Neutrophil (primary cell): ENCODE measurements at regions not wholly inside any gene's neighbourhood (a gene's known extent, or its start where the extent isn't known, plus 50 kb on each side); places are given as distances from the start of the nearest gene placed in this dataset.

Source experiments
- H3K27ac ChIP-seq: fragments of 200-600 bp; sonication (generic); 2 replicates; pipeline ENCODE4 v1.5.1; 2016; ENCODE audit warnings: mild to moderate bottlenecking, moderate library complexity
- H3K27me3 ChIP-seq: fragments of 200-600 bp; sonication (generic); 2 replicates; pipeline ENCODE4 v1.6.0; 2016; ENCODE audit warnings: mild to moderate bottlenecking
- H3K36me3 ChIP-seq: fragments of 200-600 bp; sonication (generic); 2 replicates; pipeline ENCODE4 v1.5.1; 2017
- H3K4me1 ChIP-seq, 2 experiments: fragments of 200-600 bp in 1 of 2; sonication (generic) in 1 of 2; 1 replicate in 1 of 2; 2 replicates in 1 of 2; pipeline versions ENCODE4 v1.5.1 to v1.6.1; 2013 to 2016; ENCODE audit warnings: low read depth in 1 of 2, low read length in 1 of 2, mild to moderate bottlenecking in 1 of 2, moderate library complexity in 1 of 2; ENCODE audit not compliant: control insufficient read depth in 1 of 2, insufficient read depth in 1 of 2
- H3K4me3 ChIP-seq, 2 experiments: fragments of 200-600 bp in 1 of 2; sonication (generic) in 1 of 2; 1 replicate in 1 of 2; 2 replicates in 1 of 2; pipeline ENCODE4 v1.5.1; 2013 to 2016; ENCODE audit warnings: low read depth in 1 of 2, low read length in 1 of 2, mild to moderate bottlenecking in 1 of 2, moderate library complexity in 1 of 2
- H3K9me3 ChIP-seq: fragments of 200-600 bp; sonication (generic); 2 replicates; pipeline ENCODE4 v1.5.1; 2016
- TF ChIP-seq, protein P1 (sequence below): fragments of 200-600 bp; sonication (generic); IDR thresholded peaks from 2 replicates; pipeline ENCODE4 v1.5.1; 2016; ENCODE audit warnings: antibody characterized with exemption

DNA sequence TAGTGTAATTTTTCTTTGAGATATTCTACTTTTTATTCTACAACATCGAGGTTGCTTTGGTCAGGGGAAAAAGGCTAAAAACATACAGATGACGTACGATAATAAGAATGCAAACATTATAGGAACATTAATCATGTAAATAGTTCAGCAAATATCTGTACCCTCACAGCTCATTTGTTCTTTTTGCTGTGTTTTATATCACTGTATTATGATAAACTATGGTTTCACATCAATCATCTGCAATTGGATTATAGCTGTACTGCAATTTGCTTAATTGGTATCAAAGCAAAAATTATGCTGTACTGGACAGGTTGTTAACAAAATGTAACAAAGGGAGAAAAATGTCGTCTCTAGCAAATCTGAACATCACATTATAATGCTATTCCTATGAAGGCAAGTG lies 597.1 kb downstream of the EPHA7 start:
- Histone ChIP-seq H3K4me3 (no peak overlapping the region), H3K9me3 (no peaks in the 10 kb centered on the region), H3K36me3 (no peaks in the 10 kb centered on the region), H3K4me1 (no peaks in the 10 kb centered on the region), H3K27ac (no peak overlapping the region), H3K27me3 (no peaks in the 10 kb centered on the region)
- TF ChIP-seq, protein P1, sequence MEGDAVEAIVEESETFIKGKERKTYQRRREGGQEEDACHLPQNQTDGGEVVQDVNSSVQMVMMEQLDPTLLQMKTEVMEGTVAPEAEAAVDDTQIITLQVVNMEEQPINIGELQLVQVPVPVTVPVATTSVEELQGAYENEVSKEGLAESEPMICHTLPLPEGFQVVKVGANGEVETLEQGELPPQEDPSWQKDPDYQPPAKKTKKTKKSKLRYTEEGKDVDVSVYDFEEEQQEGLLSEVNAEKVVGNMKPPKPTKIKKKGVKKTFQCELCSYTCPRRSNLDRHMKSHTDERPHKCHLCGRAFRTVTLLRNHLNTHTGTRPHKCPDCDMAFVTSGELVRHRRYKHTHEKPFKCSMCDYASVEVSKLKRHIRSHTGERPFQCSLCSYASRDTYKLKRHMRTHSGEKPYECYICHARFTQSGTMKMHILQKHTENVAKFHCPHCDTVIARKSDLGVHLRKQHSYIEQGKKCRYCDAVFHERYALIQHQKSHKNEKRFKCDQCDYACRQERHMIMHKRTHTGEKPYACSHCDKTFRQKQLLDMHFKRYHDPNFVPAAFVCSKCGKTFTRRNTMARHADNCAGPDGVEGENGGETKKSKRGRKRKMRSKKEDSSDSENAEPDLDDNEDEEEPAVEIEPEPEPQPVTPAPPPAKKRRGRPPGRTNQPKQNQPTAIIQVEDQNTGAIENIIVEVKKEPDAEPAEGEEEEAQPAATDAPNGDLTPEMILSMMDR = no peak

DNA sequence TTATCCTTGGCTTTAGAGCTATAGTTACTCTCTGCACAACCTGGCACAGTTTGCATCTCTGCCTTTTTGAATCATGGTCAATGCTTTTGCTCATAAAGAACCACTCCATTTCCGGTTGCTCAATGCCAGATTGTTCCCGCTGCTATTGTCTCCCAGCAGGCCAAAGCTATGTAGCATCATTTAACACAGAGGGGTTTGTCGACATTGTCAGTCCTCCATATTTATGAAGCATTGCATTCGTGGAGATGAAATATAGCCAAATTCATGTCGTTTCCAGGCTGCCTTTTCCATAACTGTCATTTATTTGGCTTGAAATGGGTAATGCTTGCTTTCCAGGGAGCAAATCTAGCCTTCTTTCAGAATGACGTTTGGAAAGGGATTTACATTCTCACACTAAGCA lies 598.8 kb downstream of the EPHA7 start:
- no peak overlapping the region for H3K27ac ChIP-seq
- H3K9me3 ChIP-seq = no peaks in the 10 kb centered on the region
- no peak overlapping the region for H3K4me3 ChIP-seq
- no peaks in the 10 kb centered on the region for H3K27me3 ChIP-seq
- H3K4me1 ChIP-seq = no peaks in the 10 kb centered on the region
- no peaks in the 10 kb centered on the region for H3K36me3 ChIP-seq
- TF ChIP-seq, protein P1 = no peak

DNA sequence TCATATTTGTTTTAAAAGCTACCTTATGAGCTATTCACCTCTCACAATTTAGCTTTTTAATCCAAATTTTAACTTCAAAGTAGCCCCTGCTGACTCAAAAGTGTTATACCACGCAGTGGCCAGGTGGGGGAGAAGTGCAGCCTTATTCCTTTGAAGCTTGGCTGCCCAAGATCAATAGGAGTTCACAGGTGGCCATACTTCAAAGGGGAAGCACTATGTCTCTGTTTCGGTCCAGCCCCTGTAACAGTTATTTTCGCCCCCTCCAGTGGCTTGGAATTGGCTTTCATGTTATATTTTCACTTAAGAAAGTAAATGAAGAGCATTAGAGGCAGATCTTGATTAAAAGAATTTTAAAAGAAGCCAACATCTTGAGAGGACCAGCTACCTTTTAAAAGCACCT lies 608.4 kb downstream of the EPHA7 start:
- no peaks in the 10 kb centered on the region for H3K27me3 ChIP-seq
- no peak overlapping the region for H3K4me3 ChIP-seq
- TF ChIP-seq, protein P1 = no peak
- no peaks in the 10 kb centered on the region for H3K36me3 ChIP-seq
- H3K9me3 ChIP-seq = no peaks in the 10 kb centered on the region
- H3K4me1 ChIP-seq = no peaks in the 10 kb centered on the region
- no peak overlapping the region for H3K27ac ChIP-seq

DNA sequence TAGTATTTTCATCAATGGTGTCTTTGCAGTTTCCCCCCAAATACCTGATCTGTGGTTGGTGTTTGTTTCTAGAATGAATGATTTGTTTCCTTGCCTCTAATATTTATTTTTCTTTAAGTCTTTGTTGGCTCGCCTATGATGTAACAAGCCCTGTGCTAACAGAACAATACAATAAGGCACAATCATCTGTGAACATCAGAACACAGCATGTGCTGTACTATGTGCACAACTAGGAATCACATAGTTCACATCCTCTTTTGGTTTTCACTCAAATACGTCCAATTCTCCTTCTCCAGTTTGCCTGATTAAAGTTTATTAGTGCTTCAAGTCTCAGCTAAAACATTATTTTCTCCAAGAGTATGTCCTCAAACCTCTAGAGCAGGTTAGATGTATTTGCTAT lies 613.1 kb downstream of the EPHA7 start:
- Histone ChIP-seq H3K36me3 (no peaks in the 10 kb centered on the region), H3K4me1 (no peaks in the 10 kb centered on the region), H3K27ac (no peak overlapping the region), H3K4me3 (no peak overlapping the region), H3K27me3 (no peaks in the 10 kb centered on the region), H3K9me3 (no peaks in the 10 kb centered on the region)
- TF ChIP-seq, protein P1 = no peak

DNA sequence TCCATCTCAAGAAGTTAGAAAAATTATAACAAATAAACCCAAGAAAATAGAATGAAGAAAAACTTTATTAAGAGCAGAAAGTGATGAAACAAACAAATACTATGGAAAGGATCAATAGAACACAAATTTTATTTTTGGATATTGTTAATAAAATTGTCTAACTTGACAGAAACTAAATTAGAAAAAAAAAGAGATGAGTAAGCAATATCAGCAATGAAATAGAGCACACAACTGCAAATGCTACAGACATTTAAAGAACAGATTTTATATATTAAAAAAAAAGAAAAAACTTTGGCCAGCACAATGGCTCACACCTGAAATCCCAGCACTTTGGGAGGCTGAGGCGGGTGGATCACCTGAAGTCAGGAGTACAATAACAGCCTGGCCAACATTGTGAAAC lies 628.0 kb downstream of the EPHA7 start:
- TF ChIP-seq, protein P1 = no peak

DNA sequence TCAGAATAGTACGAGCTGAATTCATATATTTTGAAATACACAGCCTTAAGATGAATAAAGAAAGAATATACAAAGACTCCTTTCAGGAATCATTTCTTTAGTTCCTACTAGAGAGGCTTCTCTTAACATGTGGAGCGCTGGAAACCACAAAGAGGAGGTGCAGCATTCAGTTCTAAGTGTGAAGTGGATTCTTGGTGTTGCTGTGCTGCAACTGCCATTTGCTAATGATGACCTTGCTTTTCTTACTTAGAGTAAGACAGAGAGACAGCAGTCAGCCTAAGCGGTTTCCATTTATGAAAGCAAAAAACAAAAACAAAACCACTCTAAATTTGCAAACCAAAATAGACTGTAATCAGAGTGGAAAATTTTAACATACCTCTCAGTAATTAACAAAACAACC lies 629.0 kb downstream of the EPHA7 start:
- no peaks in the 10 kb centered on the region for H3K4me1 ChIP-seq
- TF ChIP-seq, protein P1 = no peak
- no peaks in the 10 kb centered on the region for H3K36me3 ChIP-seq
- H3K9me3 ChIP-seq = no peaks in the 10 kb centered on the region
- no peaks in the 10 kb centered on the region for H3K27me3 ChIP-seq
- H3K27ac ChIP-seq = no peak overlapping the region
- no peak overlapping the region for H3K4me3 ChIP-seq

More for the DNA sequence above, 628.0 kb downstream of the EPHA7 start:
- Histone ChIP-seq H3K4me1 (no peaks in the 10 kb centered on the region), H3K9me3 (no peaks in the 10 kb centered on the region), H3K4me3 (no peak overlapping the region), H3K36me3 (no peaks in the 10 kb centered on the region), H3K27me3 (no peaks in the 10 kb centered on the region), H3K27ac (no peak overlapping the region)
